Smooth muscle cell (in vitro differentiated cells): ENCODE measurements at regions not wholly inside any gene's neighbourhood (a gene's known extent, or its start where the extent isn't known, plus 50 kb on each side); places are given as distances from the start of the nearest gene placed in this dataset.

ENCODE experiments used
- DNase-seq: peaks from one replicate; lab custom pipeline; 2025; ENCODE audit not compliant: unreplicated experiment; lab: John Stamatoyannopoulos, UW
- H2AFZ ChIP-seq: fragments of 200-600 bp; sonication (generic); 2 replicates; pipeline ENCODE4 v1.6.0; 2016; ENCODE audit warnings: antibody characterized with exemption, low read depth, mild to moderate bottlenecking
- H3F3A ChIP-seq: fragments of 200-600 bp; sonication (generic); 2 replicates; pipeline ENCODE4 v1.6.0; 2017; ENCODE audit warnings: antibody characterized with exemption, low read depth
- H3K27ac ChIP-seq: fragments of 200-600 bp; sonication (generic); 2 replicates; pipeline ENCODE4 v1.5.1; 2016; ENCODE audit warnings: low read depth, mild to moderate bottlenecking
- H3K27me3 ChIP-seq: fragments of 200-600 bp; sonication (generic); 2 replicates; pipeline ENCODE4 v1.6.1; 2016; ENCODE audit warnings: low read depth, mild to moderate bottlenecking
- H3K36me3 ChIP-seq: fragments of 200-600 bp; sonication (generic); 2 replicates; pipeline ENCODE4 v1.5.1; 2016; ENCODE audit warnings: low read depth
- H3K4me1 ChIP-seq: fragments of 200-600 bp; sonication (generic); 2 replicates; pipeline ENCODE4 v1.5.1; 2016; ENCODE audit warnings: low read depth
- H3K4me2 ChIP-seq: fragments of 200-600 bp; sonication (generic); 2 replicates; pipeline ENCODE4 v1.6.0; 2016; ENCODE audit warnings: mild to moderate bottlenecking
- H3K4me3 ChIP-seq: fragments of 200-600 bp; sonication (generic); 2 replicates; pipeline ENCODE4 v1.5.1; 2016; ENCODE audit warnings: mild to moderate bottlenecking
- H3K79me2 ChIP-seq: fragments of 200-600 bp; sonication (generic); 2 replicates; pipeline ENCODE4 v1.6.0; 2016; ENCODE audit warnings: low read depth, mild to moderate bottlenecking
- H3K9ac ChIP-seq: fragments of 200-600 bp; sonication (generic); 2 replicates; pipeline ENCODE4 v1.6.0; 2016; ENCODE audit warnings: low read depth
- H3K9me3 ChIP-seq: fragments of 200-600 bp; sonication (generic); replicated peaks from 2 replicates; pipeline ENCODE4 v1.5.1; 2016; ENCODE audit warnings: low read depth
- H4K20me1 ChIP-seq: fragments of 200-600 bp; sonication (generic); 2 replicates; pipeline ENCODE4 v1.6.0; 2016; ENCODE audit warnings: low read depth
- WGBS: methylation state at CpG from one replicate; pipeline ENCODE4 v1.1.7; 2016; ENCODE audit warnings: low lambda C conversion rate; 5-methylcytosine and 5-hydroxymethylcytosine counted together
- TF ChIP-seq, protein P1 (sequence below): fragments of 200-600 bp; sonication (generic); IDR thresholded peaks from 2 replicates; pipeline ENCODE4 v1.5.1; 2017; ENCODE audit warnings: borderline replicate concordance, mild to moderate bottlenecking, antibody characterized with exemption; ENCODE audit not compliant: insufficient read depth, poor library complexity, severe bottlenecking

DNA sequence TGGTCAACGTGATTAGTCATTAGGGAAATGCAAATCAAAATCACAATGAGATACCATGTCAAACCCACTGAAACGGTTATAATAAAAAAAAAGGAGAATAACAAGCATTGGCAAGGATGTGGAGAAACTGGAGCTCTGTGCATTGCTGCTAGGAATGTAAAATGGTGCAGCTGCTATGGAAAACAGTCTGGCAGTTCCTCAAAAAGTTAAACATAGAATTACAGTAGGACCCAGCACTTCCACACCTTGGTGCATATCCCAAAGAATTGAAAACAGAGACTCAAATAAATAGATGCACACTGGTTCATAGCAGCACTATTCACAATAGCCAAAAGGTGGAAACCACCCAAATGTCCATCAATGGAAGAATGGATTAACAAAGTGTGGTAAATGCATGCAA, 201.5 kb upstream of the TUT7 start:
- 93% methylated on average over 2 of the region's 2 CpGs for WGBS
- no peak overlapping the region for H3K4me2 ChIP-seq

DNA sequence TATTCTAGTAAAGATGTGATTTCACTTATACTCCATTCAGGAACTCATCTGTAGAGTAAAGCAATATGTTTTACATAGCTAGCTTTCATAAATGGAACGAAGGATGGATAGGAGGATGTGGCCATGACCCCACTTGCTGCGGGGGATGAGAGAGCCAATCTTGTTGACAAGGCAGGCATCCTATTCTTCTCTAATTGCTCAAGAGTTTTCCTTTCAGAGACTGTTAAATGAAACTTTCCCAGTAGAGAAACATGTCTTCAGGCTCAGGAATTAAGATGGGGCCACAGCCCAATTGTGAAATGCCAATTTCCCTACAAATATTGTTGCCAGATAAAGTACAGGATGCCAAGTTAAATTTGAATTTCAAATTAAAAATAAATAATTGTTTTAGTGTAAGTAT, 196.2 kb upstream of the TUT7 start:
- no peaks in the 10 kb centered on the region for H4K20me1 ChIP-seq
- no peaks in the 10 kb centered on the region for H3F3A ChIP-seq
- DNase-seq: no peak
- no peaks in the 10 kb centered on the region for H3K9me3 ChIP-seq
- no peaks in the 10 kb centered on the region for H3K27me3 ChIP-seq
- no peak overlapping the region for H3K4me2 ChIP-seq
- no peak overlapping the region for H3K27ac ChIP-seq
- H3K9ac ChIP-seq: no peak overlapping the region
- H3K79me2 ChIP-seq: no peaks in the 10 kb centered on the region
- H3K36me3 ChIP-seq: no peaks in the 10 kb centered on the region
- WGBS: 93% methylated on average over 2 of the region's 2 CpGs
- TF ChIP-seq, protein P1, sequence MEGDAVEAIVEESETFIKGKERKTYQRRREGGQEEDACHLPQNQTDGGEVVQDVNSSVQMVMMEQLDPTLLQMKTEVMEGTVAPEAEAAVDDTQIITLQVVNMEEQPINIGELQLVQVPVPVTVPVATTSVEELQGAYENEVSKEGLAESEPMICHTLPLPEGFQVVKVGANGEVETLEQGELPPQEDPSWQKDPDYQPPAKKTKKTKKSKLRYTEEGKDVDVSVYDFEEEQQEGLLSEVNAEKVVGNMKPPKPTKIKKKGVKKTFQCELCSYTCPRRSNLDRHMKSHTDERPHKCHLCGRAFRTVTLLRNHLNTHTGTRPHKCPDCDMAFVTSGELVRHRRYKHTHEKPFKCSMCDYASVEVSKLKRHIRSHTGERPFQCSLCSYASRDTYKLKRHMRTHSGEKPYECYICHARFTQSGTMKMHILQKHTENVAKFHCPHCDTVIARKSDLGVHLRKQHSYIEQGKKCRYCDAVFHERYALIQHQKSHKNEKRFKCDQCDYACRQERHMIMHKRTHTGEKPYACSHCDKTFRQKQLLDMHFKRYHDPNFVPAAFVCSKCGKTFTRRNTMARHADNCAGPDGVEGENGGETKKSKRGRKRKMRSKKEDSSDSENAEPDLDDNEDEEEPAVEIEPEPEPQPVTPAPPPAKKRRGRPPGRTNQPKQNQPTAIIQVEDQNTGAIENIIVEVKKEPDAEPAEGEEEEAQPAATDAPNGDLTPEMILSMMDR: no peak
- H3K4me1 ChIP-seq: no peaks in the 10 kb centered on the region
- no peak overlapping the region for H3K4me3 ChIP-seq
- H2AFZ ChIP-seq: no peak overlapping the region

More for the DNA sequence above, 201.5 kb upstream of the TUT7 start:
- no peaks in the 10 kb centered on the region for H3K9me3 ChIP-seq
- no peak overlapping the region for H2AFZ ChIP-seq
- no peaks in the 10 kb centered on the region for H3K36me3 ChIP-seq
- no peak overlapping the region for H3K4me3 ChIP-seq
- H3K27ac ChIP-seq: no peak overlapping the region
- peaks cover 3% of the 10 kb centered on the region for H3F3A ChIP-seq
- no peak for DNase-seq
- no peaks in the 10 kb centered on the region for H3K27me3 ChIP-seq
- TF ChIP-seq, protein P1: no peak
- H3K79me2 ChIP-seq: no peaks in the 10 kb centered on the region
- H4K20me1 ChIP-seq: no peaks in the 10 kb centered on the region
- no peak overlapping the region for H3K9ac ChIP-seq
- peaks cover 3% of the 10 kb centered on the region for H3K4me1 ChIP-seq

DNA sequence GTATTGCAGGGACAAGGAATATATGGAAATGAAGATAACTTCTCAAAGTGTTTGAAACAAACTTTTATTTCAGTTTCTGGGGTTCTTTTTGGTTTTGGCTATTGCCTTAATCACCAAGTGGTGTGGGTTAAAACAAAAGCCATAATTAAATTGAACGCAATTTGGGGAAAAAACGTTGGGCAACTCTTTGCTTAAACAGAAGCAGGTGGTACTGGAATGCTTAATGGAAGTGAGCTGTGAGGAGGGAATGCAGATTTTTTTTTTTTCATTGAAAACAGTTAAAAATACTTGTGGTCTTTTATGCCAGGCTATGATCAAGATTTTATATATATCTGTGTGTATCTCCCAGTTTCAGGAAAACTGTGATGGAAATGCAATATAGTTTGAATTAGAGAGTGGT, 195.7 kb upstream of the TUT7 start:
- Histone ChIP-seq H3K27ac (no peak overlapping the region), H3F3A (no peaks in the 10 kb centered on the region), H3K79me2 (no peaks in the 10 kb centered on the region), H3K4me3 (no peak overlapping the region), H3K4me1 (no peaks in the 10 kb centered on the region), H3K4me2 (no peak overlapping the region), H3K9ac (no peak overlapping the region), H3K9me3 (no peaks in the 10 kb centered on the region), H3K27me3 (no peaks in the 10 kb centered on the region), H3K36me3 (no peaks in the 10 kb centered on the region), H2AFZ (no peak overlapping the region), H4K20me1 (no peaks in the 10 kb centered on the region)
- TF ChIP-seq, protein P1: no peak
- DNase-seq: no peak
- WGBS: 91% methylated on average over 2 of the region's 2 CpGs

DNA sequence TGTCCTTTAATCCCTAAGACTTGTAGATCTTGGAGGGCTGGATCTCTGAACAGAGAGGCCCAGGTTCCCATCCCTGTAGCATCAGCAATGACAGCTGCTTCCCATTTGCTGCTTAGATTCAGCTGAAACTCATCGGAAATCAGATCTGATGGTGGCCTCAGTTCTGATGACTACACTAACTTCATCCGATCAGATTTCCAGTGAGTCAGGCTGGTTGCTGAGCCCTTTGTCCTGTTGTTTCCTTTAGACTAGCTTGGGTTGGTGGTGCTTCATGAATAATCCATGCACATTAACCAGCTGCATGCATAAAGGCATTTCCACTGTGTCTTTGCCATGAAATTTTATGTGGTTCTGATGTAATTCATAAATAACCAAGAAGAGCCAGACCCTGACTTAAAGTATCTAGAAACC, 195.2 kb upstream of the TUT7 start:
- DNase-seq: no peak

More for the DNA sequence above, 195.2 kb upstream of the TUT7 start:
- no peaks in the 10 kb centered on the region for H3K36me3 ChIP-seq
- H3K9me3 ChIP-seq: no peaks in the 10 kb centered on the region
- no peak overlapping the region for H3K4me3 ChIP-seq
- H2AFZ ChIP-seq: no peak overlapping the region
- WGBS: 59% methylated on average over 2 of the region's 2 CpGs
- TF ChIP-seq, protein P1: no peak
- no peak overlapping the region for H3K27ac ChIP-seq
- H3K4me2 ChIP-seq: no peak overlapping the region
- no peaks in the 10 kb centered on the region for H3K27me3 ChIP-seq
- H3F3A ChIP-seq: no peaks in the 10 kb centered on the region
- H3K9ac ChIP-seq: no peak overlapping the region
- no peaks in the 10 kb centered on the region for H3K4me1 ChIP-seq
- no peaks in the 10 kb centered on the region for H3K79me2 ChIP-seq
- no peaks in the 10 kb centered on the region for H4K20me1 ChIP-seq
